Endothelial cell of umbilical vein (primary cell): ENCODE measurements at regions not wholly inside any gene's neighbourhood (a gene's known extent, or its start where the extent isn't known, plus 50 kb on each side); places are given as distances from the start of the nearest gene placed in this dataset.

Source experiments
- BruUV-seq: library from RNA; stranded (reverse); fragments of 400-500 nt; replicated peaks from 2 replicates; lab custom pipeline; 2021; lab: Mats Ljungman, UMichigan
- CTCF ChIA-PET: fragments of 300-600, 350-600 bp; sonication (Branson Sonifier 250); formaldehyde crosslinking; loops from one replicate; lab custom pipeline; 2021; ENCODE audit warnings: antibody characterized with exemption, inconsistent platforms; lab: Charles Lee
- POLR2A ChIA-PET: fragments of 300-600, 350-600 bp; sonication (Branson Sonifier 250); formaldehyde crosslinking; loops from one replicate; lab custom pipeline; 2021; ENCODE audit warnings: antibody characterized with exemption, inconsistent platforms; lab: Charles Lee
- DNase-seq: peaks from one replicate; pipeline ENCODE4 v3.0.0-alpha.2; 2011; ENCODE audit warnings: low read depth, low spot score
- FAIRE-seq: peaks from 2 replicates; lab custom pipeline; 2011; peaks lifted over from hg19 to GRCh38; lab: Jason Lieb, UNC
- H2AFZ ChIP-seq: 2 replicates; pipeline ENCODE4 v1.6.0; 2012; ENCODE audit warnings: low read depth, low read length, control low read depth, inconsistent platforms
- H3K27ac ChIP-seq: 2 replicates; pipeline ENCODE4 v1.5.1; 2011; ENCODE audit warnings: low read depth, mild to moderate bottlenecking, control low read depth, low read length, moderate library complexity; ENCODE audit not compliant: insufficient read depth
- H3K27me3 ChIP-seq, 2 experiments: 2 replicates each; pipeline versions ENCODE4 v1.6.0 to v1.6.1; 2011; ENCODE audit warnings: low read length in 2 of 2, mixed read lengths in 1 of 2; ENCODE audit not compliant: control insufficient read depth in 2 of 2, insufficient read depth in 2 of 2
- H3K36me3 ChIP-seq, 2 experiments: 2 replicates in 1 of 2; 3 replicates in 1 of 2; pipeline ENCODE4 v1.5.1; 2011; ENCODE audit warnings: low read length in 2 of 2, mild to moderate bottlenecking in 1 of 2, moderate library complexity in 1 of 2; ENCODE audit not compliant: control insufficient read depth in 2 of 2, insufficient read depth in 2 of 2; ENCODE audit errors: extremely low read depth in 1 of 2
- H3K4me1 ChIP-seq: 3 replicates; pipeline ENCODE4 v1.5.1; 2011; ENCODE audit warnings: mild to moderate bottlenecking, low read length; ENCODE audit not compliant: control insufficient read depth, insufficient read depth; ENCODE audit errors: extremely low read depth
- H3K4me2 ChIP-seq: 2 replicates; pipeline ENCODE4 v1.6.1; 2011; ENCODE audit warnings: low read length, control low read depth, mixed read lengths; ENCODE audit not compliant: insufficient read depth
- H3K4me3 ChIP-seq, 3 experiments: fragments of 200-600 bp in 1 of 3; sonication (generic), shearing (Covaris generic) in 1 of 3; replicated peaks in 1 of 3; 2 replicates each; pipeline ENCODE4 v1.5.1; 2011 to 2016; ENCODE audit warnings: control low read depth in 3 of 3, low read length in 3 of 3, mild to moderate bottlenecking in 2 of 3, inconsistent platforms in 1 of 3, low read depth in 1 of 3, moderate library complexity in 1 of 3; ENCODE audit not compliant: insufficient read depth in 1 of 3
- H3K79me2 ChIP-seq: 2 replicates; pipeline ENCODE4 v1.6.0; 2012; ENCODE audit warnings: low read length, inconsistent platforms; ENCODE audit not compliant: control insufficient read depth, insufficient read depth
- H3K9ac ChIP-seq: replicated peaks from 2 replicates; pipeline ENCODE3; 2011; ENCODE audit warnings: low read length, control low read depth; ENCODE audit not compliant: insufficient read depth; ENCODE audit errors: extremely low read depth
- H3K9me1 ChIP-seq: replicated peaks from 3 replicates; pipeline ENCODE4 v1.6.0; 2011; ENCODE audit warnings: mild to moderate bottlenecking, low read length; ENCODE audit not compliant: control insufficient read depth, insufficient read depth; ENCODE audit errors: extremely low read depth
- H3K9me3 ChIP-seq: replicated peaks from 2 replicates; pipeline ENCODE4 v1.5.1; 2012; ENCODE audit warnings: low read length, inconsistent platforms; ENCODE audit not compliant: control insufficient read depth, insufficient read depth
- H4K20me1 ChIP-seq: replicated peaks from 2 replicates; pipeline ENCODE3; 2011; ENCODE audit warnings: mild to moderate bottlenecking, low read length; ENCODE audit not compliant: control insufficient read depth, insufficient read depth; ENCODE audit errors: extremely low read depth
- CTCF ChIP-seq, 2 donors: IDR thresholded peaks; 1 replicate in 1 of 2; 2 replicates in 1 of 2; pipeline ENCODE4 v1.5.1; 2011; ENCODE audit warnings: low read length in 2 of 2, mild to moderate bottlenecking in 2 of 2, moderate library complexity in 2 of 2, control low read depth in 1 of 2, inconsistent platforms in 1 of 2, low read depth in 1 of 2; ENCODE audit not compliant: insufficient read depth in 1 of 2; ENCODE audit errors: extremely low read depth in 1 of 2
- EZH2 ChIP-seq: IDR thresholded peaks from 2 replicates; pipeline ENCODE4 v1.6.1; 2012; ENCODE audit warnings: borderline replicate concordance, low read depth, mild to moderate bottlenecking, moderate library complexity, low read length, inconsistent platforms; ENCODE audit not compliant: severe bottlenecking
- FOS ChIP-seq: IDR thresholded peaks from 2 replicates; pipeline ENCODE4 v1.6.1; 2011; ENCODE audit warnings: mild to moderate bottlenecking, low read length, moderate library complexity, borderline replicate concordance; ENCODE audit not compliant: insufficient read depth
- GATA2 ChIP-seq: IDR thresholded peaks from 2 replicates; pipeline ENCODE4 v1.7.0; 2011; ENCODE audit warnings: low read depth, mild to moderate bottlenecking, moderate library complexity, mixed read lengths, low read length; ENCODE audit not compliant: insufficient read length, insufficient read depth
- JUN ChIP-seq: IDR thresholded peaks from 2 replicates; pipeline ENCODE4 v1.6.1; 2011; ENCODE audit warnings: borderline replicate concordance, low read depth; ENCODE audit not compliant: insufficient read length, insufficient read depth
- MAX ChIP-seq: IDR thresholded peaks from 2 replicates; pipeline ENCODE4 v1.6.1; 2011; ENCODE audit not compliant: insufficient read depth, insufficient read length
- MYC ChIP-seq: IDR thresholded peaks from one replicate; pipeline ENCODE4 v1.6.1; 2011; ENCODE audit warnings: mild to moderate bottlenecking, low read depth, low read length
- POLR2A ChIP-seq: IDR thresholded peaks from 2 replicates; pipeline ENCODE4 v1.6.1; 2012; ENCODE audit warnings: low read depth, mild to moderate bottlenecking, control low read depth, low read length
- POLR2AphosphoS5 ChIP-seq: IDR thresholded peaks from 2 replicates; pipeline ENCODE4 v1.6.1; 2012; ENCODE audit warnings: low read depth, mild to moderate bottlenecking, control low read depth, low read length, moderate library complexity; ENCODE audit not compliant: insufficient read depth
- dilution Hi-C: fragments of 300-500 bp; cut with MboI; formaldehyde crosslinking; loops from one replicate; pipeline ENCODE4 v1.15.0; 2019; ENCODE audit warnings: low sequenced_read_pairs; ENCODE audit not compliant: extremely low pct_ligation_motif_present
- intact Hi-C: fragments of 100-400 bp; cut with micrococcal nuclease; formaldehyde crosslinking; loops from one replicate; pipeline ENCODE4 v1.10.0; 2022

GRCh38 chr1:229782469-229782868, 156.4 kb downstream of the URB2 start:
- H3K9ac ChIP-seq: no peak overlapping the region
- CTCF ChIA-PET: no interaction called here
- no peak for DNase-seq
- POLR2A ChIA-PET: no interaction called here
- H2AFZ ChIP-seq: no peak overlapping the region
- H3K79me2 ChIP-seq: no peaks in the 10 kb centered on the region
- no peaks in the 10 kb centered on the region for H3K27me3 ChIP-seq
- H3K9me1 ChIP-seq: no peaks in the 10 kb centered on the region
- H3K4me2 ChIP-seq: no peak overlapping the region
- H3K4me1 ChIP-seq: no peaks in the 10 kb centered on the region
- FAIRE-seq: no peak
- H3K36me3 ChIP-seq: no peaks in the 10 kb centered on the region
- intact Hi-C loops (no loop called here), dilution Hi-C loops (no loop called here)
- no peak overlapping the region for H3K4me3 ChIP-seq
- BruUV-seq: no TSS peak
- H3K27ac ChIP-seq: no peak overlapping the region
- H3K9me3 ChIP-seq: no peaks in the 10 kb centered on the region
- TF ChIP-seq POLR2AphosphoS5: no peak
- no peak for TF ChIP-seq MYC
- no peak for TF ChIP-seq CTCF (IDR thresholded peaks at IDR 0.05; ENCODE audit: extremely low read depth in 1 of 2, insufficient read depth in 1 of 2, low read depth in 1 of 2, low read length in 2 of 2)
- no peak for TF ChIP-seq JUN
- TF ChIP-seq GATA2: no peak
- TF ChIP-seq POLR2A: no peak
- TF ChIP-seq EZH2: no peak
- H4K20me1 ChIP-seq: no peaks in the 10 kb centered on the region

GRCh38 chr1:229784834-229785233, 158.8 kb downstream of the URB2 start:
- Histone ChIP-seq H3K9ac (no peak overlapping the region), H3K27me3 (no peaks in the 10 kb centered on the region), H3K36me3 (no peaks in the 10 kb centered on the region), H3K4me1 (no peaks in the 10 kb centered on the region), H3K4me2 (no peak overlapping the region), H3K9me1 (no peaks in the 10 kb centered on the region), H3K79me2 (no peaks in the 10 kb centered on the region), H2AFZ (no peak overlapping the region), H3K4me3 (no peak overlapping the region), H3K27ac (no peak overlapping the region), H3K9me3 (no peaks in the 10 kb centered on the region), H4K20me1 (no peaks in the 10 kb centered on the region)
- intact Hi-C loops (no loop called here), dilution Hi-C loops (no loop called here)
- ChIA-PET POLR2A (no interaction called here), CTCF (interaction anchor here (0.6 kb wide), 1 partner anchor 13 kb away, joined by 3 read pairs; no protein-coding TSS in a partner anchor)
- no peak for DNase-seq
- FAIRE-seq: no peak
- TF ChIP-seq EZH2 (no peak), POLR2A (no peak), MAX (no peak), MYC (no peak), JUN (no peak), FOS (no peak), GATA2 (no peak), CTCF (IDR thresholded peaks at IDR 0.05; ENCODE audit: extremely low read depth in 1 of 2, insufficient read depth in 1 of 2, low read depth in 1 of 2, low read length in 2 of 2) (no peak), POLR2AphosphoS5 (no peak)
- no TSS peak for BruUV-seq
